Posterior cingulate gyrus (tissue), 11 donors: ENCODE measurements at regions not wholly inside any gene's neighbourhood (a gene's known extent, or its start where the extent isn't known, plus 50 kb on each side); places are given as distances from the start of the nearest gene placed in this dataset.
A peak's percentile ranks its signal among the peaks of the same experiment; 100 is the strongest.
"Not testable (repeated sequence)": the region's sequence is repeated elsewhere in the genome, so short reads cannot be mapped to it uniquely, and the experiment has no call there.

ENCODE experiments used
- DNase-seq, 10 donors: peaks; one replicate each; pipeline versions ENCODE4 v3.0.0 to v3.0.0-alpha.2; 2020 to 2021; ENCODE audit warnings: mixed read lengths in 3 of 10
- intact Hi-C: fragments of 100-400 bp; cut with DNase I; formaldehyde crosslinking; loops from one replicate; pipeline ENCODE4 v1.15.1; 2023

- intact Hi-C loops = no loop called here
Observed at GRCh38 chr2:234583331-234583730, 86.5 kb upstream of the ARL4C start.

DNA sequence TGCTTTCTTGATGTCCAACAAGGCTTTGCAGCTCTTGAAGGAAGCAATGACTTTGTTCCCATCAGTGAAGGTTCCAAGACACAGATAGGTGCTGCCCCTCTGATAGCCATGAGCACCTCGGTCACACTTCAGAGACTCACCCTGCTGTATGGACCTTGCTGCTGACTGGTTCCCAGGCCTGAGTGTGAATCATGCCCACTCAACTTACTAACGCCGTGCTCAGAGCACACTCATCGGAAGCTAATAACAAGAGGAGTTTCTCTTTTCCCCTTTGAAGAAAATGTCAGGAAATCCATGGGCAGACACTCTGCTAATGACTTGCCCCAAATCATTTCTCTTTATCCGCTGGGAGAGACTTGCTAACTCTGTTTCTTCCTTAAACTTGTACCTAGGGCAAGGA, 83.8 kb upstream of the ARL4C start:
- no peak for DNase-seq
- intact Hi-C loops = no loop called here

More at GRCh38 chr2:234583331-234583730, 86.5 kb upstream of the ARL4C start:
- DNase-seq = no peak

DNA sequence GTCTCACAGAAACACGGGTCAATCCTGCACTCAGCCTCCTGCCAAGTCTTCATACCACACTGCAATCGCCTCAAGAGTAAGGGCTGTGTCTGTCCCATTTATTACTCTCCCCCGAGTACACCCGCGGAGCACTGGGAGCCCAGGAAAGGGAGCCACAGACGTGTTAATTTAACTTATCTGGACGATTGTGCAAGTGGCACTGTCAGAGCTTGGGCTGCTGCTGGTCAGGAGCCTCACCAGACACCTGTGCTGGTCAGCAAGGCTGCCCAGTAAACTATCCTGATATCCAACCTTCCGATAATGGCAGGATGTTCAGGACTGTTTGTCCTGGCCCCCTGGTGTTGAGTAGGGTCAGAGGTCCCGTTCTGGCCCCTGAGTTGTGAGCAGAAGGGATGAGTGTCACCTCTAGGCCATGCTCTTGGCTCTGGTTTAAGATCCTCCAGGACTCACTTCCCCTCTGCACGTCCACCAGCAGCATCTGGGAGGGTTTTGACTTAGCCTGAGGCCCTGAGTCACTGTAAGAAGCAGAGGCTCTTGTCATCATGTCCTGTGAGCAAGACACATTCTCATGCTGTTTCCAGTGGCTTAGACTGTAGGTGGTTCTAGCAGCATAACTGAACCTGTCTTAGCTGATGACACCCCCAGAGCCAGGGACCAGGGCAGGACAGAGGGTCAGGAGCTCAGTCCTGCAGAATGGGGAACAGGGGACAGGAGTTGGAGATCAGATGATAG, 82.5 kb upstream of the ARL4C start:
- intact Hi-C loops = no loop called here

GRCh38 chr2:234578389-234578788, 81.5 kb upstream of the ARL4C start:
- DNase-seq = no peak
- intact Hi-C loops = no loop called here

More for the DNA sequence above, 82.5 kb upstream of the ARL4C start:
- no peak for DNase-seq

DNA sequence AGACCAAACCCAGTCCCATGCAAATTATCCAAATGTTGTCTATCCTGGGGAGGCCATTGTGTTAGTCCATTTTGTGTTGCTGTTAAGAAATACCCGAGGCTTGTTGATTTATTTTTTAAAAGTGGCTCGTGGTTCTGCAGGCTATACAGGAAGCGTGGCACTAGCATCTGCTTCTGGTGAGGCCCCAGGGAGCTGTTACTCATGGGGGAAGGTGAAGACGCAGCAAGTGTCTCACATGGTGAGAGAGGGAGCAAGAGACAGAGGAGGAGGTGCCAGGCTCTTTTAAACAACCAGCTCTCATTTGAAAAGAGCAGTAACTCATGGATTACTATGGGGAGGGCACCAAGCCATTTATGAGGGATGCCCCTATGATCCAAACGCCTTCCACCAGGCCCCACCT, 80.3 kb upstream of the ARL4C start:
- no peak for DNase-seq
- intact Hi-C loops = no loop called here

DNA sequence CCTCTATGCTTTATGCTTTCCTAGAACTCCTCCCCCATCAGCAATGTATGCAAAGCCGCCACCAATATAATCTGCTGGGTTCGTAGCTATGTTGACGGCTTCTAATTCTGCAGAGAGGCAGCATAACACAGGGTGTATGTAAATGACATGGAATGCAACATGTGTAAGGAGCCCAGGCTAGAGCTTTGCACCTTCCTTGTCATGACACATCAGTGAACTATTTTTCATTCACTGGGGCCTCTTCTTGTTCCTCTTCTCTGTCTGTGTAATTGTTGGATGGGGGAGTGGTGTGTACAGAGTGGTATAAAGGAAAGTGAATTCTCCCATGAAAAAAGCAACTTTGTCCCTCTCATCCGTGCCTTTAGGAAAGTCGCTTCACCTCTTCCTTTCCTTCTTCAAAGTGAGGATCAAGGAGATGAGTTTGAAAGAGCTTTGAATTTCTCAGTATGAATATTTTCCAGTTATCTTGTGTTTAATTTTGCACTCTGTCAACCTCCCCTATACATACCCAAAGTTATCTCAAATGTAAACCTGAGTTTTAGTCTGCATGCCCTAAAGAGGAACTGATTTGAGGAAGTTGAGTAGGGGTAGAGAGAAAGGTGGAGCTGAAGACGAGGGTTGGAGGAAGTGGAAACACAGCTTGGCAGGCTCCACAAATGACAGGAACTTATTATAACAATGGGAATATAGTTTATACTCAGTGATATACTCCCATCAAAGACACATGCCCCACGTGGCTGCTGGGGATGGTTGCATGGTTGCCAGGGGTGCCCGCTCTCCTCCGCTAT, 74.9 kb upstream of the ARL4C start:
- intact Hi-C loops = no loop called here
- DNase-seq = no peak

DNA sequence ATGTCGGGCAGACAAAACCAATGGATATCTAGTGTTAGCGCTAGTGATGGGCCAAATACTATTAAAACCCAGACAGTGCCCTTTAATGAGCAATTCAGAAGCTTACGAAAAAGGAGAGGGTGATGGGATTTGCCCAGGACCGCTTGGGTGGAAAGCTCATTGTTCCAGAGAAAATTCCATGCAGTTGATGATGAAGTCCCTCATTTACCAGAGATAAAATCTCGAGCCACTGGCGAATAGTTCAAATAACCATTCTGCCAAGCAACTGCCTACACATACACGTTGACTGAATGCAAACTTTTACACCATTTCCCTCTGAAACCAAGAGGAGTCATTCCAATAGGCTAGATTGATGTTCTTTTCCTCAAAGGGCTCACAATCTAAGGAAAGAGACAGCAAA, 73.6 kb upstream of the ARL4C start:
- intact Hi-C loops = no loop called here

DNA sequence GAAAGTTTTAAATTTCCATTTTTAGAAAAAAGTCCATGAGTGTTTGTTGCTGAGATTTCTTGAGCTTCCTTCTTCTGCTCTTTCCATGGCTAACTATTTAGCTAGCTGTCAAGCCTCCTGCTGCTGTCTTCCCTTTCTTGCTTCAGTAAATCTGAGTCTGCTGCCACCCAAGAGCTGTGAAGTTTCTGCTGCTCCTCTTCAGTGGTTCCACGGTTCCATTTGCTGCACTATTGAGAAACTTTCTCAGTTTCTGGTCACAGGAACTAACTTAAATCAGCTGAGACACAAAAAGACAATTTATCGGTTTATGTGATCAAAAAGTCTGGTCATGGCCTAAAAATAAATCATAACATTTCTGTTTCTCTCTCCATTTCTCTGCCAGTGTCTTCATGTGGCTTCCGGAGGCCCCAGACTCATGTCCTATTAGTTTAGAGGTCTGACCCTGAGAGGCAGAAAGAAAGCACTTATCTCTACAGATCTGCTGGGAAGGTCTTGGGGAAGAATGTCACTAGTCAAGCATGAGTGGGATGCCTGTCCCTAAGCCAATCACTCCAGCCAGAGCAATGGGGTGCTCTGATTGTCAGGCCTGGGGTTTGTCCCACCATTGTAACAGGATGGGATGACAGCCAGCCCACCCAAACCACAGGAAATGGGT, 73.0 kb upstream of the ARL4C start:
- intact Hi-C loops = loop anchor here (10.0 kb wide), 1 partner anchor 1015 kb away; no protein-coding TSS in a partner anchor
- no peak for DNase-seq

More for the DNA sequence above, 73.6 kb upstream of the ARL4C start:
- DNase-seq = no peak

- no peak for DNase-seq
- intact Hi-C loops = loop anchor here (10.0 kb wide), 1 partner anchor 1018 kb away; no protein-coding TSS in a partner anchor
Observed at GRCh38 chr2:234566622-234567021, 69.7 kb upstream of the ARL4C start.

DNA sequence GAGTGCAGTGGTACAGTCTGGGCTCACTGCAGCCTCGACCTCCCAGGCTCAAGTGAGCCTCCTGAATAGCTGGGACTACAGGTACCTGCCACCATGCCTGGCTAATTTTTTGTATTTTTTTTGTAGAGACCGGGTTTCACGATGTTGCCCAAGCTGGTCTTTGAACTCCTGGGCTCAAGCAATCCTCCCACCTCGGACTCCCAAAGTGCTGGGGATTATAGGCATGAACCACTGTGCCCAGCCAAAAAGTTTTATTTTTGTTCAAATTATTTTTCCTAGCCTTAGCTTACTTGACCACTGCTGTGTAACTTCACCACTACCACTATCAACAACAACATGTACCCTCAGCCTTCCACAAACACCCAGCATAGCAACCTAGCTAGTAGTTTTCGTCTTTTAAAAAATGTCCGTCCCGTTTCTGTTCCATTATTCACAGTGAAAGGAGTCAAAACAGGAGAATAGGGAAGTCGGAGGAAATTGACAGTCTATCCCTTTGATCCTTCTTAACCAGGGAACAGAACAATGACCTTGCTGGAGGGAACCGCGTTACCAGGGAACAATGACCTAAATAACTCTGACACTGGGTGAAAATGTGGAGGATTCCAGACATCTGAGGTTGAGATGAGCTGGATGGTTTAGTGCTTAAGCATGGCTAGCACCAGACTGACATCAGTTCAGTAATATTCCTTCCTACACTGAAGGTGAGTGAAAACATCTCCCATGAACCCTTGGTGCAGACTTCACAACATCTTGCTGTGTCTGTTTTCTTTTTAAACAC, 69.2 kb upstream of the ARL4C start:
- no peak for DNase-seq
- intact Hi-C loops = loop anchor here (10.0 kb wide), 1 partner anchor 1019 kb away; no protein-coding TSS in a partner anchor

DNA sequence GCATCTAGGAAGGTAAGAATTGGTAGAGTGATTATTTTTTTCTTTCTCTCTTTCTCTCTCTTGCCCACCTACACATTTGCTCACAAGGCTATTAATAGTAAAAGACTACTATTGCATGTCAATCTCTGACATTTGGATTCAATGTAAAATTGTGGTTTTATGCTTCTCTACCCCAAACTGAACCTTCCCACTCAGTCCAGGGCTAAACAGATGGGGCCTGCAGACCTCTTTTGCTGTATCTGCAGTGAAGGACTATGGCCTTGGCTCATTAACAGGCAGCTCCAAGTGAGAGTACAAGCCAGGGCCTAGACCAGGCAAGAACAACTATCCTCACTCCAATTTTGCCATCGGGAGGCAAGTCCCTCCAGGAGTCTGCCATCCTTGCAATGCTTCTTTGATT, 68.3 kb upstream of the ARL4C start:
- no peak for DNase-seq
- intact Hi-C loops = loop anchor here (10.0 kb wide), 1 partner anchor 1020 kb away; no protein-coding TSS in a partner anchor

DNA sequence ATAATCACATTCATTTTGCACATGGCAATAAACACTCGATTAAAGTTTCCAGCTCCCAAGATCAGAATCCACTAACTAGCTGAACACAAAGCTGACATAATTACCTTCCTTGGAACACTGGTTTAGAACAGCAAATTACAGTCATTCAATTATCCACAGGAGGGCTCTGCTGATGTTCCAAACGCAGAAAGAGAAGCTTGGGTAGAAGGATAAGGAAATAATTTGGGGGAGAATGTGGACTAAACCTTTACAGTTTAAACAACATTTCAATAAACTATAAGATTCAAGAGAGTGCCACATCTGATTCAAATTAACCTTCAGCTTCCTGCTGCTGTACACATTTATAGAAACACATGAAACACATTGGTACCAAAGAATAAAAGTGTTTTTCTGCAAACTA, 67.8 kb upstream of the ARL4C start:
- intact Hi-C loops = loop anchor here (10.0 kb wide), 1 partner anchor 1020 kb away; no protein-coding TSS in a partner anchor
- no peak for DNase-seq

DNA sequence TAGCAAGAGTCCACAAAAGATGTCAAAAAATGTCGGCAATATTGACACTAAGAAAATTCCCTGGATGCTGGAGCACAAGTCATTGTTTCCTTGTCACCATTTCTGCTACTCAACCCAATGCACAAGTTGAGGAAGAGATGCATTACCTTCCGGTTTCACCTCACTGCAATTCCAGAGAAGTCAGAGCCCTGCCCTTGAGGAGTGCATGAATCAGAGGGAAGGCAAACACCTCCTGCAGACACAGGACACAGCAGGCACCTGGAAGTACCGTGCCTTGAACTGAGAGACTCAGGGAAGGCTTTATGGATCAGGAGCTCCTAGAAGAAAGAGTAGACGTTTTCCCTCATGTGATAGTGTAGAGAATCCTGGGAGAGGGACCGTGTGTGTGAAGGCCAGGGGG, 62.7 kb upstream of the ARL4C start:
- no peak for DNase-seq
- intact Hi-C loops = loop anchor here (10.0 kb wide), 1 partner anchor 1025 kb away; no protein-coding TSS in a partner anchor

DNA sequence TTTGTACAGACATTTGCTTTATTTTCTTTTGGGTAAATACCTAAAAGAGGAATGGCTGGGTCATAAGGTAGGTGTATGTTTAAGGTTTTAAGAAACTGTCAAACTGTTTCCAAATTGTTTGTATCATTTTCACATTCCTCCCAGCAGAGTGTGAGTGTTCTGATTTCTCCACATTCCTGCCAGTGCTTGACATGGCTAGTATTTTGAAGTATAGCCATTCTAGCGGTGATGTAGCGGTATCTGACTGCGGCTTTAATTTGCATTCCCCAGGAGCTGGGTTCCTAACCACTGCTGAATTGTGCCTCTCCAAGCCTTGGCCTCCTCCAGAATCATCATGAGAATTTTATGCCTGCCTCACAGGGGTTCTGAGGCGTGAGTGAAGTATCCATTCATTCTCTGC, 61.8 kb upstream of the ARL4C start:
- no peak for DNase-seq
- intact Hi-C loops = no loop called here

GRCh38 chr2:234556848-234557573, 60.1 kb upstream of the ARL4C start:
- intact Hi-C loops = no loop called here
- peak in 1 of 10 donors; percentile 47 for DNase-seq

GRCh38 chr2:234555616-234556249, 58.9 kb upstream of the ARL4C start:
- DNase-seq = peak in 1 of 10 donors; percentile 7
- intact Hi-C loops = no loop called here

- intact Hi-C loops = no loop called here
- no peak for DNase-seq
Observed at GRCh38 chr2:234555161-234555560, 58.3 kb upstream of the ARL4C start.

DNA sequence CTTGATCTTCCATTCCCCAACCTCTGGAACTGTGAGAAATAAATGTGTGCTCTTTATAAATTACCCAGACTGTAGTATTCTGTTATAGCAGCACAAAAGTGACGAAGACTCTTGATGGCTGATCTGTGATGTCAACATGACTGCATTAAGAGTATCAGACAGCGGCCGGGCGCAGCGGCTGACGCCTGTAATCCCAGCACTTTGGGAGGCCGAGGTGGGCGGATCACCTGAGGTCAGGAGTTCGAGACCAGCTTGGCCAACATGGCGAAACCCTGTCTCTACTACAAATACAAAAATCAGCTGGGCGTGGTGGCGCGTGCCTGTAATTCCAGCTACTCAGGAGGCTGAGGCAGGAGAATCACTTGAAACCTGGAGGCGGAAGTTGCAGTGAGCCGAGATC, 56.3 kb upstream of the ARL4C start:
- intact Hi-C loops = not testable (repeated sequence)
- peak in 1 of 10 donors; percentile 59 for DNase-seq
